ENCODE measurements at regions not wholly inside any gene's neighbourhood (a gene's known extent, or its start where the extent isn't known, plus 50 kb on each side); places are given as distances from the start of the nearest gene placed in this dataset.

DNA sequence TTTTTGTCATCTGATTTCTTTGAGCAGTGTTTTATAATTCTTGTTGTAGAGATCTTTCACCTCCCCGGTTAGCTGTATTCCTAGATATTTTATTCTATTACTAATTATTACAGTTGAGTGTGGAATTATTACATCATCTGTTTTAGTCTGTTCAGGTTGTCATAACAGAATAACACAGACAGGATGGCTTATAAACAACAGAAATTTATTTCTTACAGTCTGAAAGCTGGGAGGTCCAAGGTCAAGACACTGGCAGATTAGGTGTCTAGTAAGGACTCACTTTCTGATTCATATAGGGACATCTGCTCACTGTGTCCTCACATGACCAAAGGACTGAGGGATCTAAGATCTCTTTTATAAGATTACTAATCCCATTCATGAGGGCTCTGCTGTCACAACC lies 121.3 kb upstream of the THBS1 start:
- Mint-ChIP-seq H3K36me3 (ENCODE audit: insufficient read depth) (no peaks in the 10 kb centered on the region), H3K4me3 (no peak overlapping the region), H3K9me3 (no peaks in the 10 kb centered on the region), H3K4me1 (ENCODE audit: low read depth) (no peaks in the 10 kb centered on the region), H3K27me3 (ENCODE audit: low read depth) (no peaks in the 10 kb centered on the region)
- no peak for DNase-seq
- no peak for ATAC-seq

GRCh38 chr15:39460748-39461147 lies 120.1 kb upstream of the THBS1 start:
- Mint-ChIP-seq H3K36me3 (ENCODE audit: insufficient read depth) (no peaks in the 10 kb centered on the region), H3K4me1 (ENCODE audit: low read depth) (no peaks in the 10 kb centered on the region), H3K27me3 (ENCODE audit: low read depth) (no peaks in the 10 kb centered on the region), H3K9me3 (no peaks in the 10 kb centered on the region), H3K4me3 (no peak overlapping the region)
- no peak for DNase-seq
- ATAC-seq: no peak

- H3K27me3 Mint-ChIP-seq (ENCODE audit: low read depth): no peaks in the 10 kb centered on the region
- H3K36me3 Mint-ChIP-seq (ENCODE audit: insufficient read depth): no peaks in the 10 kb centered on the region
- no peaks in the 10 kb centered on the region for H3K9me3 Mint-ChIP-seq
- no peak overlapping the region for H3K4me3 Mint-ChIP-seq
- ATAC-seq (no peak), DNase-seq (no peak)
- H3K4me1 Mint-ChIP-seq (ENCODE audit: low read depth): no peaks in the 10 kb centered on the region
Observed at GRCh38 chr15:39461536-39462130, 119.2 kb upstream of the THBS1 start.

DNA sequence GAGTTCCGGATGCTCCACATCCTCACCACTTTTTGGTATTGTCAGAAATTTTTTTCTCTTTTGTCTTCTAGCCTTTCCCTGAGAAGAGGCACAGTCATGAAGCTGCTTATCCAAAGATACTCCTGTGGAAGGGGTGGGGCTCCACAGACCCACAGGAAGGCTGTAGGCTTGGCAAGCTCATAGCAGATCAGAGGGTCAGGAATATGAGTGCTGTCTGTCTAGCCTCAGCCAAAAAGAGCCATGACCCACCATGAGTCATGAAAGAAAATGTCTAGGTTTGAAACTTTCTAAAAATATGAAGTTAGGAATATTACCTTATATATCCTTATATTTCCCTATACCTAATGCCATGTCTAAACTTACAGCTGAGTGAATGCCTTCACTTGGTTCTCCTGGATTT lies 118.2 kb upstream of the THBS1 start:
- Mint-ChIP-seq H3K9me3 (no peaks in the 10 kb centered on the region), H3K36me3 (ENCODE audit: insufficient read depth) (no peaks in the 10 kb centered on the region), H3K4me1 (ENCODE audit: low read depth) (no peaks in the 10 kb centered on the region), H3K27me3 (ENCODE audit: low read depth) (no peaks in the 10 kb centered on the region), H3K4me3 (no peak overlapping the region)
- ATAC-seq: no peak
- no peak for DNase-seq

DNA sequence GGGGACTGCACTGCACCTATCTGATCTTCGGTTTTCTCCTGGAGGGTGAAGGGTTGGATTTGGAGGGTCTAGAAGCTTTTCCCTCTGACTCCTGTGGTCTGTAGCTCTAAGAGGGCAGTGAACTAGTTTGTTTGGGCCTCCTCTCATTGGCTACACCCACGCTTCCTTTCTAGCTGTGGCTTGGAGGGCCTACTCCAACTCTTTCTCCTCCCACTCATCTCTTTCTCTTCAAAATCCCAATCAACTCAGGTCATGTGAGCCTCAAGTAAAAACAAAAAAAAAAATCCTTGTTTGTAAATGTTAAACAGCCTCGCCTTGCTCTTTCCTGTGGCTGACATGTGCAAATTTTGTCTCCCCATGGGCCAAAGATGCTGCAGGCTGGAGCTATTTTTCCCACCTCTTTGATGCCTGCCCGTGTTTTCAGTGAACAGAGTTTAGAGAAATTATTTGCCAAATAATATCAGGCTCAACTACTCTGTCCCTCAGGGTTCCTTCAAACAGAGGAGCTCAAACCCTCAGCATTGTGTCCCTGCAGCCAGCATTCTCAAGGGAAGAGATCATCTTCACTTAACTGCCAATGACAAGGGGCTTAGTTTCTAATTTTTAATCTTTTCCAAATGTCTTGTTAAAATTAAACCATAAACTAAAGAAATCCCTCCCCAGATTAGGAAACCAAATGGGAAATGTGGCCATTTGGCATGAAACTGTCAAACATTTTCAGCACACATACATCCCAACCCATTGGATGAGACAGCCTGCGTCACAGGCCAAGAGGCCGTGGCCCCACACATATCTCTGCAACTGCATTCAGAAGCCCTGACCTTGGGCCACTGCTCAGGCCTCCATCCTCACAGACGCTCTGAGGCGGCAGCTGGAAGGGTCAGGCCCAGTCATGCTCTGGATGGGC lies 114.8 kb upstream of the THBS1 start:
- H3K36me3 Mint-ChIP-seq (ENCODE audit: insufficient read depth): no peaks in the 10 kb centered on the region
- ATAC-seq (no peak), DNase-seq (no peak)
- H3K27me3 Mint-ChIP-seq (ENCODE audit: low read depth): peaks cover 2% of the 10 kb centered on the region
- no peaks in the 10 kb centered on the region for H3K9me3 Mint-ChIP-seq
- no peak overlapping the region for H3K4me3 Mint-ChIP-seq
- no peaks in the 10 kb centered on the region for H3K4me1 Mint-ChIP-seq (ENCODE audit: low read depth)

DNA sequence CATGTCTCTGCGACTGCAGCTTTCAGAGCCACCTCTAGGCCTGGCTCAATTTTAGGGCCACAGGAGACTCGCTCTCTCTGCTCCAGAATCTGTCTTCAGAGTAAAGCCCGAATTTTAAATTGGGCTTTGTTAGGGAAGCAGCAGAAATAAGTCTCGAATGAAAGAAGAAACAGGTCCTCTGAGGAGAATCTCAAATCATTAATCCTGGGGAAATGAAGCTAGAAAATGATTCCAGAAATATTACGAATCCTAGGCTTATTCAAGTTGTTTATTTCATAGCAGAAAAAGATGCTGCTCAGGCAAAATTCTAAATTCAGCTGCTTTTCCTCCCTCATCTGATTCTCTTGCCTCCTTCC lies 114.2 kb upstream of the THBS1 start:
- DNase-seq (no peak), ATAC-seq (no peak)
- peaks cover 2% of the 10 kb centered on the region for H3K27me3 Mint-ChIP-seq (ENCODE audit: low read depth)
- H3K4me3 Mint-ChIP-seq: no peak overlapping the region
- H3K4me1 Mint-ChIP-seq (ENCODE audit: low read depth): no peaks in the 10 kb centered on the region
- H3K36me3 Mint-ChIP-seq (ENCODE audit: insufficient read depth): no peaks in the 10 kb centered on the region
- H3K9me3 Mint-ChIP-seq: no peaks in the 10 kb centered on the region

- DNase-seq: no peak
- peaks cover 2% of the 10 kb centered on the region for H3K27me3 Mint-ChIP-seq (ENCODE audit: low read depth)
- no peaks in the 10 kb centered on the region for H3K4me1 Mint-ChIP-seq (ENCODE audit: low read depth)
- no peaks in the 10 kb centered on the region for H3K36me3 Mint-ChIP-seq (ENCODE audit: insufficient read depth)
- H3K9me3 Mint-ChIP-seq: no peaks in the 10 kb centered on the region
- ATAC-seq: no peak
- no peak overlapping the region for H3K4me3 Mint-ChIP-seq
Observed at GRCh38 chr15:39468331-39468730, 112.5 kb upstream of the THBS1 start.

GRCh38 chr15:39468828-39469227 lies 112.1 kb upstream of the THBS1 start:
- Mint-ChIP-seq H3K4me1 (ENCODE audit: low read depth) (no peaks in the 10 kb centered on the region), H3K27me3 (ENCODE audit: low read depth) (peaks cover 2% of the 10 kb centered on the region), H3K4me3 (no peak overlapping the region), H3K36me3 (ENCODE audit: insufficient read depth) (no peaks in the 10 kb centered on the region), H3K9me3 (no peaks in the 10 kb centered on the region)
- no peak for DNase-seq
- no peak for ATAC-seq

GRCh38 chr15:39471785-39472574 lies 108.9 kb upstream of the THBS1 start:
- Mint-ChIP-seq H3K4me3 (no peak overlapping the region), H3K36me3 (ENCODE audit: insufficient read depth) (no peaks in the 10 kb centered on the region), H3K4me1 (ENCODE audit: low read depth) (no peaks in the 10 kb centered on the region), H3K27me3 (ENCODE audit: low read depth) (peaks cover 2% of the 10 kb centered on the region), H3K9me3 (no peaks in the 10 kb centered on the region)
- ATAC-seq (no peak), DNase-seq (no peak)

DNA sequence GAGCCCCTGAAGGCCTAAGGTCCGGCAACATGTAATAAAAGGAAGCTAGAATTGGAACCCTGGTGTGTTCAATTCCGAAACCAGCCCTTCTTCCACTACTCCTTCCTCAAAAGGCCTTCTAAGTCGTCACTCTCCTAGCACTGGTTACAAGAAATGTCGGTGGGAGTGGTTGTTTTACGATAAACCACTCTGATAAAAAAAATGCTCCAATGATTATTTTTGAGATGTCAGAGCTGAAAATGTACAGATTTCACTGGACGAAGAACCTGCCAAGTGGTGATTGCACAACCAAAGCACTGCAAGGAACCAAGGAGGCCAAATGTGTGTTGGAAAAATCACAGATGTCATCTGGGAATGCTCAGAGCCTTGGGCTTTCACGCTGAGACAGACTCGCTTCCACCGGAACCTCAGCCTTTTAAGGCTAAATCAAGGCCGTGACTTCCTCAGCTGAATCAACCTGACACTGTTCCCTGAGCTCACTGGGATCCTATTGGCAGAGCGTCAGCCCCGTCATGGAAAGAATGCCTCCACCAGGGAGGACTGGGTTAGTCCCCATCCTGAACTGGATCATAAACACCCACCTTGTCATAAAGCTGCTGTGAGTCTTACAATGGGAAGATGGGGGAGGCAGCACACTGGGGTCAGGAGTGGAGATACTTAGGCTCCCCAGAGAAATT lies 108.1 kb upstream of the THBS1 start:
- no peaks in the 10 kb centered on the region for H3K36me3 Mint-ChIP-seq (ENCODE audit: insufficient read depth)
- peaks cover 2% of the 10 kb centered on the region for H3K27me3 Mint-ChIP-seq (ENCODE audit: low read depth)
- no peak overlapping the region for H3K4me3 Mint-ChIP-seq

GRCh38 chr15:39473298-39473947 lies 107.5 kb upstream of the THBS1 start:
- DNase-seq: no peak
- ATAC-seq: no peak
- Mint-ChIP-seq H3K27me3 (ENCODE audit: low read depth) (peaks cover 2% of the 10 kb centered on the region), H3K4me1 (ENCODE audit: low read depth) (no peaks in the 10 kb centered on the region), H3K36me3 (ENCODE audit: insufficient read depth) (no peaks in the 10 kb centered on the region), H3K4me3 (no peak overlapping the region), H3K9me3 (no peaks in the 10 kb centered on the region)

More for the DNA sequence above, 108.1 kb upstream of the THBS1 start:
- Mint-ChIP-seq H3K9me3 (no peaks in the 10 kb centered on the region), H3K4me1 (ENCODE audit: low read depth) (no peaks in the 10 kb centered on the region)
- DNase-seq: no peak
- ATAC-seq: no peak

GRCh38 chr15:39474657-39475056 lies 106.2 kb upstream of the THBS1 start:
- no peaks in the 10 kb centered on the region for H3K9me3 Mint-ChIP-seq
- peaks cover 2% of the 10 kb centered on the region for H3K27me3 Mint-ChIP-seq (ENCODE audit: low read depth)
- no peaks in the 10 kb centered on the region for H3K36me3 Mint-ChIP-seq (ENCODE audit: insufficient read depth)
- ATAC-seq (no peak), DNase-seq (no peak)
- H3K4me1 Mint-ChIP-seq (ENCODE audit: low read depth): no peaks in the 10 kb centered on the region
- H3K4me3 Mint-ChIP-seq: no peak overlapping the region

- no peak overlapping the region for H3K4me3 Mint-ChIP-seq
- no peak for ATAC-seq
- H3K27me3 Mint-ChIP-seq (ENCODE audit: low read depth): peaks cover 2% of the 10 kb centered on the region
- no peaks in the 10 kb centered on the region for H3K4me1 Mint-ChIP-seq (ENCODE audit: low read depth)
- no peak for DNase-seq
- no peaks in the 10 kb centered on the region for H3K36me3 Mint-ChIP-seq (ENCODE audit: insufficient read depth)
- no peaks in the 10 kb centered on the region for H3K9me3 Mint-ChIP-seq
Observed at GRCh38 chr15:39478996-39479395, 101.9 kb upstream of the THBS1 start.

- peaks cover 2% of the 10 kb centered on the region for H3K27me3 Mint-ChIP-seq (ENCODE audit: low read depth)
- no peak overlapping the region for H3K4me3 Mint-ChIP-seq
- H3K4me1 Mint-ChIP-seq (ENCODE audit: low read depth): no peaks in the 10 kb centered on the region
- no peaks in the 10 kb centered on the region for H3K36me3 Mint-ChIP-seq (ENCODE audit: insufficient read depth)
- no peaks in the 10 kb centered on the region for H3K9me3 Mint-ChIP-seq
- no peak for ATAC-seq
- DNase-seq: no peak
Observed at GRCh38 chr15:39479911-39480310, 101.0 kb upstream of the THBS1 start.
